ENCODE measurements at regions not wholly inside any gene's neighbourhood (a gene's known extent, or its start where the extent isn't known, plus 50 kb on each side); places are given as distances from the start of the nearest gene placed in this dataset.

DNA sequence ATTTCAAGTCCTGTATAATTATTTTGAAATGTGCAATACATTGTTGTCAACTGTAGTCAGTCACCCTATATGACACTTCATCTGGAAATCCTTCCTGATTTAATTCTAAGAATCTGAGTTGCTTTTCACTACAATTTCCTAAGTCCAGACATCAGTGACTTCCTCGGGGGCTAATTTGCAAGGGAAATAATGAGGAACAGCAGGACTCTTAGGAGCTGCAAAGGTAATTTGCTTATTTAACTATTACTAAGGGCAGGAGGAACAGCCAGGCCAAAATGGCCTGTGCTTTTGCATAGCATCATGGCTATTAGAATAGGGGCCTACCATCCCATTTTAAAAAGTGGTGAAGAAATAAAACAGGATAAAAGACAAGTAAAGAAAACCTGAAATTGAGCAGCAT, 178.8 kb downstream of the MC4R start:
- H3K27ac ChIP-seq, result no peak overlapping the region

GRCh38 chr18:60191926-60192325, 180.6 kb downstream of the MC4R start:
- intact Hi-C loops (cut with DNase I; ENCODE audit: low total_unique reads), result no loop called here
- no peak overlapping the region for H3K4me3 ChIP-seq

More for the DNA sequence above, 178.8 kb downstream of the MC4R start:
- Histone ChIP-seq H3K9me3 (no peaks in the 10 kb centered on the region), H3K4me3 (no peak overlapping the region), H3K27me3 (no peaks in the 10 kb centered on the region), H3K36me3 (no peaks in the 10 kb centered on the region), H3K4me1 (no peaks in the 10 kb centered on the region)
- no peak for DNase-seq (ENCODE audit: low spot score in 2 of 2)
- intact Hi-C loops (cut with DNase I; ENCODE audit: low total_unique reads), result no loop called here
- TF ChIP-seq CTCF (IDR thresholded peaks at IDR 0.05) (no peak), POLR2A (IDR thresholded peaks at IDR 0.05) (no peak), POLR2AphosphoS5 (IDR thresholded peaks at IDR 0.05) (no peak)

GRCh38 chr18:60189856-60190255, 182.7 kb downstream of the MC4R start:
- Histone ChIP-seq H3K4me1 (no peaks in the 10 kb centered on the region), H3K27me3 (no peaks in the 10 kb centered on the region), H3K27ac (no peak overlapping the region), H3K9me3 (no peaks in the 10 kb centered on the region), H3K36me3 (no peaks in the 10 kb centered on the region), H3K4me3 (no peak overlapping the region)
- TF ChIP-seq POLR2AphosphoS5 (IDR thresholded peaks at IDR 0.05), result no peak
- TF ChIP-seq POLR2A (IDR thresholded peaks at IDR 0.05), result no peak
- no peak for TF ChIP-seq CTCF (IDR thresholded peaks at IDR 0.05)
- intact Hi-C loops (cut with DNase I; ENCODE audit: low total_unique reads), result loop anchor here (5.0 kb wide), 1 partner anchor 128 kb away; no protein-coding TSS in a partner anchor
- DNase-seq (ENCODE audit: low spot score in 2 of 2), result no peak

More at GRCh38 chr18:60191926-60192325, 180.6 kb downstream of the MC4R start:
- TF ChIP-seq POLR2AphosphoS5 (IDR thresholded peaks at IDR 0.05) (no peak), CTCF (IDR thresholded peaks at IDR 0.05) (no peak), POLR2A (IDR thresholded peaks at IDR 0.05) (no peak)
- no peaks in the 10 kb centered on the region for H3K36me3 ChIP-seq
- no peaks in the 10 kb centered on the region for H3K27me3 ChIP-seq
- H3K9me3 ChIP-seq, result no peaks in the 10 kb centered on the region
- no peaks in the 10 kb centered on the region for H3K4me1 ChIP-seq
- no peak overlapping the region for H3K27ac ChIP-seq
- no peak for DNase-seq (ENCODE audit: low spot score in 2 of 2)

- Histone ChIP-seq H3K27ac (no peak overlapping the region), H3K27me3 (no peaks in the 10 kb centered on the region), H3K9me3 (no peaks in the 10 kb centered on the region), H3K36me3 (no peaks in the 10 kb centered on the region), H3K4me3 (no peak overlapping the region), H3K4me1 (no peaks in the 10 kb centered on the region)
- TF ChIP-seq CTCF (IDR thresholded peaks at IDR 0.05) (no peak), POLR2AphosphoS5 (IDR thresholded peaks at IDR 0.05) (no peak), POLR2A (IDR thresholded peaks at IDR 0.05) (no peak)
- intact Hi-C loops (cut with DNase I; ENCODE audit: low total_unique reads), result loop anchor here (5.0 kb wide), 1 partner anchor 127 kb away; no protein-coding TSS in a partner anchor
- no peak for DNase-seq (ENCODE audit: low spot score in 2 of 2)
These were observed 183.6 kb downstream of the MC4R start for GRCh38 chr18:60188958-60189357.

- Histone ChIP-seq H3K27me3 (no peaks in the 10 kb centered on the region), H3K9me3 (peaks cover 0 to 4% of the 10 kb centered on the region in 2 donors), H3K36me3 (no peaks in the 10 kb centered on the region), H3K4me3 (no peak overlapping the region), H3K4me1 (no peaks in the 10 kb centered on the region), H3K27ac (no peak overlapping the region)
- TF ChIP-seq POLR2A (IDR thresholded peaks at IDR 0.05) (no peak), POLR2AphosphoS5 (IDR thresholded peaks at IDR 0.05) (no peak), CTCF (IDR thresholded peaks at IDR 0.05) (no peak)
- intact Hi-C loops (cut with DNase I; ENCODE audit: low total_unique reads), result no loop called here
- no peak for DNase-seq (ENCODE audit: low spot score in 2 of 2)
These were observed 190.4 kb downstream of the MC4R start for GRCh38 chr18:60182223-60182622.

All from breast epithelium (tissue), 4 donors.